CD1c-positive myeloid dendritic cell (primary cell): ENCODE measurements at regions not wholly inside any gene's neighbourhood (a gene's known extent, or its start where the extent isn't known, plus 50 kb on each side); places are given as distances from the start of the nearest gene placed in this dataset.

Experiments
- DNase-seq: peaks from one replicate; pipeline ENCODE4 v3.0.0-alpha.2; 2016; ENCODE audit errors: extremely low spot score

DNA sequence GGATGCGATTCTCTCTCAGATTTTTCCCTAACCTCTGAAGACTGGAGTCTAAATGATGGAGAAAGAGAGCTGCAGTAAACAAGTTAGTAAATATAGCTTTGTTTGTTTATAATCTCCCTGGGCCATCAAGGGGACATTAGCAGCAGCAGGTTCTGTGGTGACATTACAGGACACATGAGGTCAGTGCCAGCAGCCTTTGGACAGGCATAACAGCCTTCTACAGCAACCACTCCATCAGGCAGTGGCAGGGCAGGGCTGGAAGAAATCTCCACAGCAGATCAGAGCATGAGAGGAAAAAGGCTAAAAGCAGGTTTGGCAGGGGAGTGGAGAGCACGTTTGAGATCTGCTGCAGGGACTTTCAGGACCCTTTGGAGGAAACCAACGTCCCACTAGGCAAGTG lies 127.6 kb upstream of the ACP3 start:
- no peak for DNase-seq

DNA sequence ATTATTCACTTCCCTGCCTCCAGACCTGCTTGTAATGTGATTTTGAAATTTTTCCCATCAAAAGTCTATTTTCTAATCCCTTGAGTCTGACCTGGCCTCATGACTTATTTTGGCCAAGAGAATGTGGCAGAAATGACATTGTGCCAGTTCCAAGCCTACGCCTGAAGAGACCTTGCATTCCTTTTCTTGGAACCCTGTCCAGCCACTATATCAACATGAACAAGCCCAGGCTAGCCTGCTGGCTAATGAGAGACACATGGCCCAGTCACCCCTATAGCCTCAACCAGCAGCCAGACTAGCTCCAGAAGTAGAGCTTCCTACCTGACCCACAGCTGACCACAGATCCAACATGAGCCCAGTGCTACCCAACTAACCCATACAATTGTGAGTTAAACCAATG lies 121.1 kb upstream of the ACP3 start:
- no peak for DNase-seq

DNA sequence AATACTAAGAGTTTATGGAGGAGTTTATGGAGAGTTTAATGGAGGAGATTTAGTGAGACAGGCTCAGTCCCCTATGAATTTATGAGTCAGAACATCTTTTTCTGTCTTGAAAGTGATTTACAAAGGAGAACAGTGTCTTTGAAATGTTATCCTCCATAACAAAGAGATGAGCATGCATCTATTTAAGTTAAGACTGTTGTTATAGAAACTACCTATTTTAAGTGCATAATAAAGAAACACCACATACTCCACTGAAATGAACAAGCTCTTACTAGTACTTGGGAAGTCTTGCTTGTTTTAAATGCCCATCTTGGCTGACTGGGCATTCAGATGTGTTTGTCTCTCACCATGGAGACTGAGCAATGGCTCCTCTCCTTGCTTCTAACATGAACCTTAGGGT lies 118.7 kb upstream of the ACP3 start:
- DNase-seq = no peak

DNA sequence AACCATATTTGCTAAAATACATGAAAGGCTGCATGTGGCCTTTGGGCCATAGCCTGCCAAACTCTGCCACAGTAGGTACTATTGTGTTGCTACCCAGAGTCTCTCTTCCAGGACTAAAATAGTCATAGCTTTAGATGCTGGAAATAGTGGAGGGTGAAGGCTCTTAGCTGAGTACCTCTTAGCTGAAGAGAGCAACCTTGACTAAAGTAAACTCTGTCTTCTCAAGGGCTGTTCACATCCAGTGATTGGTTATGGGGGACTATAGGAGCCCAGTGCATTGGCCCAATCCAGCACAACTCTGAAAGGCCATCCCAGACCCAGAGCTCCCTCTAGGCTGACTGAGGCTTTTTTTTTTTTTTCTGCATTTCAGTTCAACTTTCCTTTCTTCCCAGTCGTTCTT lies 117.8 kb upstream of the ACP3 start:
- DNase-seq = no peak

DNA sequence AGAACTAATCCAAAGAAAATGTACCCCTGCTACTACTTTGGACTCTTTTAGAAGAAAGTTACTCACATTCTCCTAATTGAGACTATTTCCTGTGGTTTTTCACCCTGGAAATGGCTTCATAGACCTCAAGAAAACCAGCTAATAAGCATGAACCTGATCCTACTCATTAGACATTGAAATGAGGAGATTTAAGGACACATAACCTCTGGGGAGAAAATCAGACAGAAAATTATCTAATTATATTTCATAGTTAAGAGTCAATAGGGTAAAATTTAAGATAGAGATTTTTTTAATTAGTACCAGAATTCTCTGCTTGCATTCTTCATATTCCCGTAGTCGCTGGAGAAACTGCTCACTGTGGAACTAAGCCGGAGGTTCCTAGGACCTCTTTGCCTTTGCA lies 114.6 kb upstream of the ACP3 start:
- DNase-seq = no peak

DNA sequence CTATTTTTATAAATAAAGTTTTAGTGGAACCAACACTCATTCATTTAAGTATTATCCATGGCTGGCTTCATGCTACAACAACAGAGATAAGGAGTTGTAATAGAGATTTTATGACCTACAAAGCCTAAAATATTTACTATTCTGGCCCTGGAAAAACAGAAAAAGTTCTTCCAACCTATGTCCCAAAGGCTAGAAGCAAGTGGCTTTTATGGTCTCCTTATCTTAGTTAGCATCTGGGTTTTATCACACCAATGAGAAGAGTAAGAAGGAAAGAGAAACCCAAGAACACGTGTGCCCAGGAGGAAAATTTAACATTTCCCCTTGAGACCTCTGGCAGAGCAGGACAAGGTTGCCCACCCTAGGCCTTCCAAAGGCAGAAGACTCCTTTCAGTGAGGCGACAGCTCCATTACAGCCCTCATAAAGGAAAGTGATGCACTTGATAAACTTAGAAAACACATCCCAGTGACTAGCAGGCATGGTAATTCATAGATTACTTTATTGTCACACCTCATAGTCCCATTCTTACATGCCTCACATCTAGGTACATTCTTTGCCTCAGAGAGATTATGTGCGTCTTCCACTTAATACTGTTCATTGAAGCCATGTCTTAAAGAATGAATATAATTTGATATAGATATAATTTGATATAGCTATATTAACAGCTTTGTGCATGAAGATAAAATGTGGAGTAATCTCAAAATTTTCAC lies 113.2 kb upstream of the ACP3 start:
- DNase-seq = no peak

DNA sequence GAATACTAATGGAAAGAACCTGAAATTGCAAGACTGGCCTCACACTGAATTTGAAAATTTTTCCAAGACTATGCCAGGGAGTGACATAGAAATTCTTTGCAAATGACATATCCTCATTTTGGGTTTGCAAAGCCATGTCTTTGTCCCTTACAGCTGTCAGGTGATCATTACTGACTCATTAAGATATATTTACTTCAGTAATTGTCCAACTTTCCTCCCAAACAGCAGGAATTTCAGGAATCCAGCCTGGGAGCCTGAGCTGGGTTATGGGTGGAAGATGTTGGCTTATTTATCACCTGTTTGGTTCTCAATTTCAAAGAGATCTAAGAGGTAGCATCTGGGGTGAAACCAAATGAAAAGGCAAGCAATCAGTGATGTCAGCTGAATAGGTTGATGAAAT lies 111.6 kb upstream of the ACP3 start:
- DNase-seq = no peak

DNA sequence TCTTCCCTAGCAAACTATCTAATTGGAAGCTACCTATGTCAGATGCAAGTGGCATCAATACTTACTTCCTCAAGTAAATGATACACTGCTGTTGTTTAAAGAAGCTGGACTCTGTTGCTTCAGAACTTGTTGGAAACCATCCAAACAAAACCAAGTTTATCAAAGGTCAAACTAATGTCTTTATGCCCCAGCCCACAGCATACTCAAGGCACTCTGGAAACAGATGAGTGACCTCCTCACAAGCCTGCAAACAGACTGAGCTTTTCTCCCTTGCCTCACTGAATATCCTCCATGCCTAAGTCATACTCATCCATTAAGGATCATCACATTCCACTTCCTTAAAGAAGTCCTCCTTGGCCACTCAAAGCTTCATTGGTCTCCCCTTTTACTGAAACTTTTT lies 107.4 kb upstream of the ACP3 start:
- no peak for DNase-seq

DNA sequence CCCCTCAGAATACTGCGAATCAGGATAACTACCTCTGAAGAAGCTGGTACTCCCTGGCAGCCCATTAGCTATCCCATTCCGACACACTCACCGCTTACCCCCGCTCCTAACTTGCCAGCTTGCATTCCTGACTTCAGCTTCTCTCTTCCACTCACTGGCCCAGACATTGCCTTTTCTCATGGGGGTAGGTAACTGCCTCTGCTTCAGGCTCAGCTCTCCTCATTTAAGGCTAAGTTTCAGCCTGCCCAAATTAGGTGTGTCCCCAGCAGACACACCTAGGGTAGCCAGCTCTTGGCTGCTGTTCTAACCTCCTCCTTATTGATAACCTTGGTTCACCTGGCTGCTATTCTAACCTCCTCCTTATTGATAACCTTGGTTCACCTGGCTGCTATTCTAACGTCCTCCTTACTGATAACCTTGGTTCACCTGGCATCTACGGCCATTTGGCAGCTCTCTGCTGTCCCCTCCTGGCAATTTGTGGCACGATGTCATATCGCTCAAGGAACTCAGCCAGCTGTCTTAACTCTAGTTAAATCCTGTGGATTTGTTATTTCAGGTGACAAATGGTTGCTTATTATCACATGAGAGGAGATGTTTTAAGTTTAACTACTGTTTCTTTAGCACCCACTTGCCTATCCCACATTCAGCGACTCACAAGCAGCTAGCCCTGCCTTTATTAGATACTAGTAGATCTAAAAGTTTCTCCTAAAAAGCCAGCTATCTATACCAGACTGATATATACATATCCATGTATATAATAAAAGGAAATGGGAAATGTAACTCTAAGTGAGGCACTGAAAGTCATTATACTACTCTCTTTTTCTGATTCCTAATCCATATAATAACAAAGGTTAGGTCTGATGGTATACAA lies 106.5 kb upstream of the ACP3 start:
- DNase-seq = no peak

DNA sequence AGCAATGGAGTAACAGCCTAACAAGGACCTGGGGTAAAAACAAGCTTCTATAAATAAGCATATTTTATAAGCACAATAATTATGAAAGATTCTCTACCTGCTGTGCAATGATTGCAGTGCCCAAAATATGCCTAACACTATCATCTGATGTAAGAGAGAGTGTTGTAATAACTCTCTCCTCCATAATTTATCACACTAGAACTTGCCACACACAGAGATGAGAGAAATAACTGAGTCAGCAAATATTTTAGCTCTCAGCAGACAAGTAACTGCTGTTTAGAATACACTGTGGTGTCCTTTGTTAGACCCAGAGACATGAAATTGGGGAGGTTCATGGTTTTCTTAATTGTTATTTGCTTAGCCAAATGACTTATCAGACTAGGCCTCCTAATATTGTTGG lies 105.3 kb upstream of the ACP3 start:
- no peak for DNase-seq

DNA sequence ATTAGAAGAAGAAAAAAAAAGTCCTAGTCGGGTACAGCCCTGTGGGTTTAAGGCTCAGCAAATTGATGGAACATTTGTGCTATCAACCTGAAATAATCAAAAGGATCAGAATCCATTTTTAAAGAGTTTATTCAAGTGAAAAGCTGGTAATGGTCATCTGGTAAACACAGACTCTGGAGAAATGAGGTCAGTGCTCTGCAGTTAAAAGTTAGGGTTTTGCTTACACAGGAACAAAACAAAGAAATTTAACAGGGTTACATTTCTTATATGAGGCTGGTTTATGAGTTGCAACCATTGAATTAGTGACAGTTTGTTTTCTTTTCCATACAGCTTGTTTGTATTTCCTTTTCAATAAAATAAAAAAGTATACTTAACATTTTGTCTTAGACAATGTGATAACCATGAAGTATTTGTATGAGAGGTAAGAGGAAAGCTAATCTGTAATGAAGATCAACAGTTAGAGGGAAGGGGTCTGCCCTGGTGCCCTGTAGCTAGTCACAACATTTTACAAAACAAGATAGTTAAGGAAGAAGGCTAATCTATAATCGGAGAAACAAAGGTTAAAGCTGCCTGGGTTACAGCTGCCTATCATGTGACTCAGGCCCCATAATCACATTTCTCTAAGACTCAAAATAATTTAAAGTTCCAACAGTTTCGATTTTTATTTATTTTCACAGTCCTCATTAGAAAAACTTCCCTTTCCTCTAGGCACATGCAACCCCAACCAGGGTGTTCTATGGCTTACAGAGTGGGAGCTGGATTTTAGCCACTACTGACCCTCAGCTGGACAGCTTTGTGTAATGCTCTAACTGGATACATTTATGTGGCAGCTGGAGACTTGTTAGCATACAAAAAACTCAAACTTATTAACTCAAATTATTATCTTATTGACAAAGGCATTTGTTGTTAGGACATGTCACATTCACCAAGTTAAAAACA lies 98.1 kb upstream of the ACP3 start:
- DNase-seq = no peak

DNA sequence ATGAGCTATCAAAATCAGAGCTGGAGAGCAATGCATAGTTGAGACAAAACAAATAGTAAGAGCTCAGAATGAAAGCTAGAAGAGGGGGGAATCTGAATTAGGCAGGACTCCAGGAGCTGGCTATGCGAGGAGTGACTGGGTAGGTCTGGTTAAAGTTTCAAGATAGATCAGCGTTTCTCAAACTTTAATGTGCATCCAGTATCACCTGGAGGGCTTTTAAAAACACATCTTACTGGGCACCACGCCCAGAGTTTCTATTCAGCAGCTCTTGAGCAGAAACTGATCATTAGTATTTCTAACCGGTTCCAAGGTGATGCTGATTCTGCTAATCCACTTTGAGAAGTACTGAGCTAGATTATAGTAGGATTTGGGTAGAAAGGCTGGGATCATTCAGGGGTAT lies 96.2 kb upstream of the ACP3 start:
- no peak for DNase-seq

DNA sequence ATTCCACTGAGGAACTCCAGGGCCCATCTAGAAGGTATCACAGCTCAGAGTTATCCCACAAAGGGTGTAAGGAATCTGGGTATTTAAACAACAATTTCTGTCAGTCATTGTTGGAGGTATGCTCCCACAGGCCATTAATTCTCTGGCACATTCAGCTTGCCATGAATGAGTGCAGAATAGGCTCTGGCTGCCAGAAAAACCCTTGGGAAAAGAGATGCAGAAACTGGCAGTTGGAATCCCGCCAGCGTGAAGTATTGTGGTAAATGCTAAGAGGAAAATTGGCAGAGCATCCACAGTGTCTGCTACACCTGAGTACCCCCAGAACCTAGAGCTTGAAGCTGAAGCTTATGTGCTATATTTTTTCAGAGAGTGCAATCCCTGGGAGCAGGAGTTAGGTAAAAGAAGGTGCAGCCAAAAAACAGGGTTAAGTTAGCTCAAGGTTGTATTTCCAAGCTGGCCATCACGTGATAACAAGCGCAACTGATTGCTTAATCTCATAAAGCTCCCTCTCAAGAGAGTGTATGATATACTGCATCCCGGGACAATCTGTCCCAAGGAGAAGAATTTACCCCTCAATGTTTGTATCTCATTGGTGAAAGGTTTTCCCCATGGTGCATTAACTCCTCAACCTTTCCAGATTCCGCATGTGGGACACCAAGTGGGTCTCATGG lies 94.2 kb upstream of the ACP3 start:
- no peak for DNase-seq

DNA sequence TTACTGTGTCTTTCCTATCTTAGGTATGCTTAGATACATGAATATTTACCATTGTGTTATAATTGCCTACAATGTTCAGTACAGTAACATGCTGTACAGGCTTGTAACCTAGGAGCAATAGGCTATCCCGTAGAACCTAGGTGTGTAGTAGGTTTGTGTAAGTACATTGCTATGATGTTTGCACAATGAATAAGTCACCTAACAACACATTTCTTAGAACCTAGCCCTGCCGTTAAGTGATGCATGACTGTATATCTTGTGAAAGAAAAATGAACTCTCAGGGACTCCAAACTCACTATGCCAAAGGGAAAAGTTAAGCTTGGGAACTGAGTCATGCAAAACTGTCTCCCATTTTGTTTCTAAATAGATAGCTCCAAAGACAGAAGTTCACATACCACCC lies 91.5 kb upstream of the ACP3 start:
- DNase-seq = no peak

DNA sequence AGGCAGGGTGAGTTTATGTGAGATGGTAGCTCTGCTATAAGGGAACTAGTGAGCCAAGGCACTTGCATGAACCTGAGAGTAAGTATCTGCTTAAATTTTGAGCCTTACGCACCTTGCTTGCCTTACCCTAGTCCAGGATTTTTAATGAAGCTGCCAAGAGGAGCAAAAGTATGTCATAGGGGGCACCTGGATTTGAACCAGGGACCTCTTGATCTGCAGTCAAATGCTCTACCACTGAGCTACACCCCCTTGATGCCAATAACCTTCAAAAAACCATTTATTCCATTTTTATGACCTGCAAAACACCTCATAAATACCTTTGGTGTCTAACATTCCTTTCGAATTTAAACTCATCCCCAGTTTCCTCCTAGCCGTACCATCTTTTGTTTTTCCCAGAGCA lies 88.3 kb upstream of the ACP3 start:
- DNase-seq = no peak

DNA sequence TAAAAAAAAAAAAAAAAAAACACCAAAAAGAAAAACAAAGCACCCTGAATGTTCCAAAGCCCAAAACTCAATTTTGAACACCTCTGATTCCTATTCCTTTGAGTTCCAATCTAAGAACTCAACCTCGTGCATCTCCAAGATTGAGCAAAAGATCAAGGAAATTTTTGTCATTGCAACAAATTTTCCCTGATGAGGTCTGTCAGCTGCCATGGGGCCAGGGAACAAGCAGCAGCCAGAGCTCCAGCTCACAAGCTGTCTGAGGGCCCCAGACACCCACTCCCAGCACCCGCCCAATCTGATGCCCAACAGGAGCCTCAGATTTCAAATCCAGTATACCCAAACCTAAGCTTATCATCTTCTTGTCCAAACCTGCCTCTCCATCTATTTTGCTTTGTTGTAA lies 87.6 kb upstream of the ACP3 start:
- DNase-seq = no peak

DNA sequence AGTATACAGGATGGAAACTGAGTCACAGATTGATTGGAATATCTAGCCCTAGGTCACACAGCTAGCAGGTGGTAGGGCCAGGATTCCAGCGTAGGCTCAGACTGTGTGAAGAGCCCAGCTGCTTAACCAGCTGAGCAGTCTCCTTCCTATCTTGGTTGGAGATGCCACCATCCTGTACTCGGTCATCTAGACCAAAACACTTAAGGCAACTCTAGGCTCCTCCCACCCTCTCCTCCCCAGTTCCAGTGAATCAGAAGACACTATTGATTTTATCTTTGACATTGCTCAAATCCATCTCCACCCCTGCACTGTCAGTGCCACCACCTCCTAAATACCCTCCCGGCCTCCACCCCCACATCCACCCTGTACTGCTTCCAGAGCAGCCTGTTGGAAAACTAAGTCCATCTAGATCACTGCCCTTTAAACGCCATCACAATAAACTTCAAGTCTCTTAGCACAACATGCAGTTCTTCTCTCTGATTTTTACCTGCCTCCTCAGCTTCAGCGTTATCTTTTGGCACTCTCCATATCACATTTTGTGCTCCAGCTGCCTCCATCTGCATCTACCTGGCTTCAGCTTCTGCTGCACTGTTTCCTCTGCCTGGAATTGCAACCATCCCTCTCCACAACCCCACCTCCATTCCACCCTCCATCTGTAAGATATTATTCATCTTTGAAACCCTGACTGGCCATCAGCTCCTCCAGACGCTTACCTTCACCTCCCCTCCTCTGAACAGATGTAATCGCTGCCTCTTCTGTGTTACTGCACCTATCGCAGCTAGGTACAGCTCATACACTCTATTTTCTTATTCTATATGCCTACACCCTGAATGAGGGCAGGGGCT lies 86.8 kb upstream of the ACP3 start:
- DNase-seq = no peak

DNA sequence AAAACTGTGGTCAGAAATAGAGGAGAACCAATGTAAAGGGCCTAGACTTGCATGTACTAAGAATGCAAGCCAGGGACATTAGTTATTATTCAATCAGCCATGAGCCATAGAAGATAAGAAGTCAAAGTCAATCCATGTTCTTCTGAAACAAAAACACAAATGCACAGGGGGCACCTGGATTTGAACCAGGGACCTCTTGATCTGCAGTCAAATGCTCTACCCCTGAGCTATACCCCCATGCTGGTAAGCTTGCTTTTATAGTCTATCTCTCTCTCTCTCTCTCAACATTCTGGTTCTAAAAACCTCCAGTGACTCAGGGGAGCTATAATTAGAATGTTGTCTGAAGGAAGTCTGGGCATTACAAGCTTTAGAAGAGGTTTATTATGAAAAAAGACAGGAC lies 85.6 kb upstream of the ACP3 start:
- no peak for DNase-seq

DNA sequence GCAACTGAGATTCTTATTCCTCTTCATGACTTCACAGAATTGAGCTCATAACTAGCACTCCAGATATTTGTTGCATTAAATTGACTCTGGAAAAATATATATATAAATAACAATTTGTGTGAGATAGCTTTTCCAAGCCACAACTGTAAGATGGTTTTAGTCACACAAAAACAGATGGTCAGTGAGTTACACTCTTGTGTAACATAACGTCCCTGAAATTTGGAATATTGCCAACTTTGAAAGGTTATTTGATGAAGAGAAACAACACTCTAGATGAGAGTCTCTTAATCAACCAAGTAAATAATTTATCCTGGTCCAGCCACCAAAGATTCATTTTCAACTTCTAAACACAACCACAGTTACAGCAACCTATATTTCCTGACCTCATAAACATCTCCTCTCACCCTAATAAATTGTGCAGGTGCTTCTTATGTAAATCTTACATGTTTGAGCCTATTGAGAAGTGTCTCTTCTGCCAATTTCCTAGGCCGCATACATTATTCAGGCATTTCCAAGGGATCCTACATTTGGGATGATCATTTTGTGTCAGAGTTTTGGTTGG lies 84.9 kb upstream of the ACP3 start:
- peak; percentile 7 for DNase-seq
